ENCODE measurements at regions not wholly inside any gene's neighbourhood (a gene's known extent, or its start where the extent isn't known, plus 50 kb on each side); places are given as distances from the start of the nearest gene placed in this dataset.

DNA sequence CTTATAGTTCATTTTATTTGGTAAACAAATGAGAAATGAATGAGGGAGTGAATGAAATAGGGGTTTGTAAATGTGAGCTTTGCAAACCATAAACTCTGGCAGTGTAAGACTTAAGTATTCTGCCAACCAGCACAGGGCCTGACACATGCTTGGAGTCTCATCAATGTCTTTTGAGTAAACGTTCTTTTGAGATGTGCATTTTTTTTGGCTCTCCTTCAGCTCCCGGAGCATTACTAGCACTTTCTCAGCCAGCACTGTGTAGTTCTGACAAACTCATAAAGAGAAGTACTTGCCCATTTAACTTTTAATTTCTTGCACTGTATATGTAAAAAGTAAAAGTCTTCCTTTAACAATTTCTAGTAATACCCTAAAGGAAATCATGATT, 245.3 kb downstream of the HS3ST1 start:
- TF ChIP-seq, protein P1, sequence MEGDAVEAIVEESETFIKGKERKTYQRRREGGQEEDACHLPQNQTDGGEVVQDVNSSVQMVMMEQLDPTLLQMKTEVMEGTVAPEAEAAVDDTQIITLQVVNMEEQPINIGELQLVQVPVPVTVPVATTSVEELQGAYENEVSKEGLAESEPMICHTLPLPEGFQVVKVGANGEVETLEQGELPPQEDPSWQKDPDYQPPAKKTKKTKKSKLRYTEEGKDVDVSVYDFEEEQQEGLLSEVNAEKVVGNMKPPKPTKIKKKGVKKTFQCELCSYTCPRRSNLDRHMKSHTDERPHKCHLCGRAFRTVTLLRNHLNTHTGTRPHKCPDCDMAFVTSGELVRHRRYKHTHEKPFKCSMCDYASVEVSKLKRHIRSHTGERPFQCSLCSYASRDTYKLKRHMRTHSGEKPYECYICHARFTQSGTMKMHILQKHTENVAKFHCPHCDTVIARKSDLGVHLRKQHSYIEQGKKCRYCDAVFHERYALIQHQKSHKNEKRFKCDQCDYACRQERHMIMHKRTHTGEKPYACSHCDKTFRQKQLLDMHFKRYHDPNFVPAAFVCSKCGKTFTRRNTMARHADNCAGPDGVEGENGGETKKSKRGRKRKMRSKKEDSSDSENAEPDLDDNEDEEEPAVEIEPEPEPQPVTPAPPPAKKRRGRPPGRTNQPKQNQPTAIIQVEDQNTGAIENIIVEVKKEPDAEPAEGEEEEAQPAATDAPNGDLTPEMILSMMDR (IDR thresholded peaks at IDR 0.05 in 4 of 5, conservative IDR thresholded peaks at IDR 0.05 in 1 of 5) = no peak
- TF ChIP-seq POLR2A (IDR thresholded peaks at IDR 0.05) = no peak

Measured in gastrocnemius medialis (tissue), 4 donors.